IMR-90 (cell line): ENCODE measurements at regions not wholly inside any gene's neighbourhood (a gene's known extent, or its start where the extent isn't known, plus 50 kb on each side); places are given as distances from the start of the nearest gene placed in this dataset.

ENCODE experiments used
- ATAC-seq: fragments of 200-7000 bp; cut with Tn5 transposase; 2 replicates; pipeline ENCODE4 v1.9.1; 2020; ENCODE audit warnings: low read depth, mild to moderate bottlenecking, moderate library complexity
- BruUV-seq: library from RNA; stranded (reverse); fragments of 400-500 nt; replicated peaks from 2 replicates; lab custom pipeline; 2021; lab: Mats Ljungman, UMichigan
- CTCF ChIA-PET: fragments of 300-600 bp; formaldehyde crosslinking; extraction: SDS; loops from one replicate; lab custom pipeline; 2021; ENCODE audit warnings: antibody characterized with exemption; lab: Yijun Ruan, JAX
- POLR2A ChIA-PET: fragments of 300-600 bp; sonication (Branson Sonifier 250); formaldehyde crosslinking; loops from one replicate; lab custom pipeline; 2022; ENCODE audit warnings: antibody characterized with exemption; ENCODE audit not compliant: unreplicated experiment; lab: Charles Lee
- DNase-seq: peaks from one replicate; pipeline ENCODE4 v3.0.0; 2013
- H2AFZ ChIP-seq: replicated peaks from 2 replicates; pipeline ENCODE3; 2013; ENCODE audit warnings: low read length, mild to moderate bottlenecking; ENCODE audit not compliant: poor library complexity
- H2AK5ac ChIP-seq: 2 replicates; pipeline ENCODE4 v1.6.1; 2013; ENCODE audit warnings: low read depth, low read length, inconsistent platforms
- H2AK9ac ChIP-seq: replicated peaks from 2 replicates; pipeline ENCODE3; 2013; ENCODE audit warnings: mild to moderate bottlenecking, low read depth, low read length, moderate library complexity; ENCODE audit not compliant: poor library complexity
- H2BK120ac ChIP-seq: 2 replicates; pipeline ENCODE4 v1.6.1; 2013; ENCODE audit warnings: low read depth, low read length, inconsistent platforms
- H2BK15ac ChIP-seq: 3 replicates; pipeline ENCODE4 v1.6.1; 2013; ENCODE audit warnings: low read depth, low read length, inconsistent platforms
- H2BK20ac ChIP-seq: 2 replicates; pipeline ENCODE4 v1.6.1; 2013; ENCODE audit warnings: low read depth, mild to moderate bottlenecking, inconsistent platforms, low read length, moderate library complexity
- H2BK5ac ChIP-seq: 2 replicates; pipeline ENCODE4 v1.6.1; 2013; ENCODE audit warnings: mild to moderate bottlenecking, low read depth, low read length, inconsistent platforms; ENCODE audit not compliant: poor library complexity, severe bottlenecking
- H3K14ac ChIP-seq: replicated peaks from 2 replicates; pipeline ENCODE4 v1.6.1; 2013; ENCODE audit warnings: low read depth, low read length, inconsistent platforms
- H3K18ac ChIP-seq: 2 replicates; pipeline ENCODE4 v1.6.1; 2013; ENCODE audit warnings: low read depth, low read length, control low read depth
- H3K23ac ChIP-seq: 2 replicates; pipeline ENCODE4 v1.6.1; 2013; ENCODE audit warnings: low read depth, low read length, inconsistent platforms
- H3K27ac ChIP-seq: 2 replicates; pipeline ENCODE4 v1.5.1; 2013; ENCODE audit warnings: mild to moderate bottlenecking, control low read depth, low read length; ENCODE audit not compliant: insufficient read depth
- H3K27me3 ChIP-seq: 2 replicates; pipeline ENCODE4 v1.6.1; 2013; ENCODE audit warnings: low read length; ENCODE audit not compliant: control insufficient read depth, insufficient read depth
- H3K36me3 ChIP-seq: 2 replicates; pipeline ENCODE4 v1.6.1; 2013; ENCODE audit warnings: low read length, mixed read lengths; ENCODE audit not compliant: control insufficient read depth, insufficient read depth
- H3K4ac ChIP-seq: 2 replicates; pipeline ENCODE4 v1.6.1; 2013; ENCODE audit warnings: low read depth, low read length, inconsistent platforms
- H3K4me1 ChIP-seq: 2 replicates; pipeline ENCODE4 v1.6.1; 2013; ENCODE audit warnings: low read length, mixed read lengths; ENCODE audit not compliant: control insufficient read depth, insufficient read depth
- H3K4me2 ChIP-seq: 2 replicates; pipeline ENCODE4 v1.6.1; 2013; ENCODE audit warnings: low read depth, mild to moderate bottlenecking, control low read depth, low read length, moderate library complexity
- H3K4me3 ChIP-seq: 2 replicates; pipeline ENCODE4 v1.5.1; 2013; ENCODE audit warnings: low read depth, mild to moderate bottlenecking, control low read depth, low read length, moderate library complexity; ENCODE audit not compliant: insufficient read depth
- H3K56ac ChIP-seq: 2 replicates; pipeline ENCODE4 v1.6.1; 2013; ENCODE audit warnings: low read length, inconsistent platforms; ENCODE audit not compliant: insufficient read depth; ENCODE audit errors: extremely low read depth
- H3K79me1 ChIP-seq, 2 experiments: 2 replicates each; pipeline ENCODE4 v1.6.1; 2013; ENCODE audit warnings: low read length in 2 of 2, inconsistent platforms in 1 of 2, low read depth in 1 of 2
- H3K9ac ChIP-seq: 2 replicates; pipeline ENCODE4 v1.6.1; 2013; ENCODE audit warnings: low read depth, low read length, control low read depth
- H3K9me1 ChIP-seq: 2 replicates; pipeline ENCODE4 v1.6.1; 2013; ENCODE audit warnings: low read length, inconsistent platforms; ENCODE audit not compliant: insufficient read depth
- H3K9me3 ChIP-seq: 2 replicates; pipeline ENCODE4 v1.6.1; 2013; ENCODE audit warnings: low read length; ENCODE audit not compliant: control insufficient read depth, insufficient read depth
- H4K20me1 ChIP-seq: 2 replicates; pipeline ENCODE4 v1.6.1; 2013; ENCODE audit warnings: low read length, inconsistent platforms; ENCODE audit not compliant: insufficient read depth
- H4K5ac ChIP-seq: 2 replicates; pipeline ENCODE4 v1.6.1; 2013; ENCODE audit warnings: mild to moderate bottlenecking, low read depth, low read length, control low read depth
- H4K8ac ChIP-seq, 2 experiments: 2 replicates each; pipeline ENCODE4 v1.6.1; 2013; ENCODE audit warnings: low read depth in 2 of 2, low read length in 2 of 2, control low read depth in 1 of 2, inconsistent platforms in 1 of 2
- H4K91ac ChIP-seq: 2 replicates; pipeline ENCODE4 v1.6.1; 2013; ENCODE audit warnings: low read depth, low read length, inconsistent platforms; ENCODE audit not compliant: insufficient read depth
- BHLHE40 ChIP-seq: fragments of 150-350 bp; IDR thresholded peaks from 2 replicates; pipeline ENCODE4 v1.6.1; 2016; ENCODE audit warnings: mild to moderate bottlenecking, low read depth, low read length
- CEBPB ChIP-seq: IDR thresholded peaks from 2 replicates; pipeline ENCODE4 v1.6.1; 2012; ENCODE audit warnings: low read depth, low read length, improper control_type of control experiment
- CHD1 ChIP-seq: IDR thresholded peaks from 2 replicates; pipeline ENCODE4 v1.6.1; 2012; ENCODE audit warnings: low read depth, low read length, improper control_type of control experiment
- FOS ChIP-seq: fragments of 150-350 bp; IDR thresholded peaks from 2 replicates; pipeline ENCODE4 v1.6.1; 2016; ENCODE audit warnings: low read depth, low read length
- MAZ ChIP-seq: IDR thresholded peaks from 2 replicates; pipeline ENCODE4 v1.6.1; 2012; ENCODE audit warnings: low read depth, mild to moderate bottlenecking, low read length, improper control_type of control experiment, moderate library complexity, borderline replicate concordance
- NFE2L2 ChIP-seq: fragments of 150-350 bp; IDR thresholded peaks from 2 replicates; pipeline ENCODE4 v1.6.1; 2016; ENCODE audit warnings: low read depth, mild to moderate bottlenecking, low read length
- POLR2A ChIP-seq: IDR thresholded peaks from 2 replicates; pipeline ENCODE4 v1.6.1; 2012; ENCODE audit warnings: mild to moderate bottlenecking, low read depth, low read length
- RAD21 ChIP-seq: IDR thresholded peaks from 2 replicates; pipeline ENCODE4 v1.6.1; 2012; ENCODE audit warnings: low read length, improper control_type of control experiment
- RFX5 ChIP-seq: IDR thresholded peaks from 2 replicates; pipeline ENCODE4 v1.8.0; 2012; ENCODE audit warnings: low read depth, mild to moderate bottlenecking, low read length, moderate library complexity
- SMC3 ChIP-seq: fragments of 150-350 bp; IDR thresholded peaks from 2 replicates; pipeline ENCODE4 v1.6.1; 2016; ENCODE audit warnings: low read depth, mild to moderate bottlenecking, antibody characterized with exemption, low read length, moderate library complexity
- WGBS, 2 experiments: methylation state at CpG; one replicate each; pipeline versions ENCODE4 v1.1.5 to v1.1.7; 2013; ENCODE audit warnings: missing lambda C conversion rate in 2 of 2; ENCODE audit not compliant: insufficient read length in 1 of 2; ENCODE audit errors: extremely low coverage in 2 of 2; 5-methylcytosine and 5-hydroxymethylcytosine counted together
- dilution Hi-C: fragments of 300-500 bp; cut with HindIII; formaldehyde crosslinking; loops from one replicate; pipeline ENCODE4 v1.14.3; 2018; ENCODE audit warnings: low sequenced_read_pairs; ENCODE audit not compliant: unreplicated experiment
- in situ Hi-C: fragments of 300-500 bp; cut with MboI; formaldehyde crosslinking; loops from 3 replicates; pipeline ENCODE4 v1.14.3; 2019; ENCODE audit warnings: low sequenced_read_pairs, inconsistent platforms, mixed read lengths
- intact Hi-C: fragments of 100-400 bp; cut with micrococcal nuclease; formaldehyde crosslinking; loops from 2 replicates; pipeline ENCODE4 v1.10.0; 2022
- TF ChIP-seq, protein P1 (sequence below): fragments of 150-350 bp; IDR thresholded peaks from 2 replicates; pipeline ENCODE4 v1.6.1; 2017; ENCODE audit warnings: mild to moderate bottlenecking, antibody characterized with exemption, low read length, low read depth
- TF ChIP-seq, protein P2 (sequence below): fragments of 150-350 bp; IDR thresholded peaks from 2 replicates; pipeline ENCODE4 v1.6.1; 2016; ENCODE audit warnings: low read depth, mild to moderate bottlenecking, low read length, moderate library complexity, borderline replicate concordance
- TF ChIP-seq, protein P3 (sequence below): conservative IDR thresholded peaks from 2 replicates; pipeline ENCODE4 v1.5.1; 2012; ENCODE audit warnings: mild to moderate bottlenecking, low read depth, low read length, improper control_type of control experiment

DNA sequence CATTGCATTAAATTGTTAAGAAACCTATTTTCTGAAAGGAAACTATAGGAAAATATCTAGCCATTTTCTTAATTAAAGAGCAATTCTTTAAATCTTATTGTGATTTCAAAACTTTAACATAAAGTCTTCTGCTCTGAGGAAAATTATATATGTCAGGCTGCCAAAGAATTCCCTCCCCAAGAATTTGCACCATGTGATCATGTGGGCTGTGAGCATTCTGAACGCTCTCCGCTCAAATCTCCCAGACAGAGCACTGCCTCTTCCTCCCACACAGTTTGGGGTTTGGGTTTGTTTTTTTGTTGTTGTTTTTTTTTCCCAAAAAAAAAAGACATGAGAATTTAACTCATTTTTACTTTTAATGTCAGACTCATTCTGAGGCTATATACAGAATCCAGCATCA, 155.9 kb upstream of the PALMD start:
- no peak overlapping the region for H3K9ac ChIP-seq
- in situ Hi-C loops, result loop anchor here (25.0 kb wide), 1 partner anchor 603 kb away; no protein-coding TSS in a partner anchor
- no peak for ATAC-seq

More for the DNA sequence above, 155.9 kb upstream of the PALMD start:
- Histone ChIP-seq H3K79me1 (no peaks in the 10 kb centered on the region), H3K9me3 (no peaks in the 10 kb centered on the region), H3K4me3 (no peak overlapping the region), H3K9me1 (no peaks in the 10 kb centered on the region), H4K5ac (no peak overlapping the region), H3K14ac (no peak overlapping the region), H2AFZ (no peak overlapping the region), H3K4me1 (no peaks in the 10 kb centered on the region), H4K20me1 (no peaks in the 10 kb centered on the region), H4K91ac (no peak overlapping the region), H2AK9ac (no peak overlapping the region), H3K18ac (no peak overlapping the region), H3K4ac (no peak overlapping the region), H3K27me3 (no peaks in the 10 kb centered on the region), H2BK20ac (no peak overlapping the region), H2BK120ac (no peak overlapping the region), H2BK15ac (no peak overlapping the region), H2BK5ac (no peak overlapping the region), H3K23ac (no peak overlapping the region), H3K4me2 (no peak overlapping the region), H2AK5ac (no peak overlapping the region), H3K56ac (no peak overlapping the region), H3K27ac (no peak overlapping the region), H3K36me3 (no peaks in the 10 kb centered on the region), H4K8ac (no peak overlapping the region)
- no CpG with 5 or more reads among the region's 2 CpGs for WGBS, 2 experiments
- intact Hi-C loops (no loop called here), dilution Hi-C loops (no loop called here)
- CTCF ChIA-PET, result no interaction called here
- no peak for DNase-seq
- TF ChIP-seq RAD21 (no peak), BHLHE40 (no peak), MAZ (no peak), NFE2L2 (no peak), POLR2A (no peak), RFX5 (no peak), CHD1 (no peak), CEBPB (no peak), FOS (no peak), SMC3 (no peak)
- TF ChIP-seq, protein P1, sequence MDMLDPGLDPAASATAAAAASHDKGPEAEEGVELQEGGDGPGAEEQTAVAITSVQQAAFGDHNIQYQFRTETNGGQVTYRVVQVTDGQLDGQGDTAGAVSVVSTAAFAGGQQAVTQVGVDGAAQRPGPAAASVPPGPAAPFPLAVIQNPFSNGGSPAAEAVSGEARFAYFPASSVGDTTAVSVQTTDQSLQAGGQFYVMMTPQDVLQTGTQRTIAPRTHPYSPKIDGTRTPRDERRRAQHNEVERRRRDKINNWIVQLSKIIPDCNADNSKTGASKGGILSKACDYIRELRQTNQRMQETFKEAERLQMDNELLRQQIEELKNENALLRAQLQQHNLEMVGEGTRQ, result no peak
- TF ChIP-seq, protein P2, sequence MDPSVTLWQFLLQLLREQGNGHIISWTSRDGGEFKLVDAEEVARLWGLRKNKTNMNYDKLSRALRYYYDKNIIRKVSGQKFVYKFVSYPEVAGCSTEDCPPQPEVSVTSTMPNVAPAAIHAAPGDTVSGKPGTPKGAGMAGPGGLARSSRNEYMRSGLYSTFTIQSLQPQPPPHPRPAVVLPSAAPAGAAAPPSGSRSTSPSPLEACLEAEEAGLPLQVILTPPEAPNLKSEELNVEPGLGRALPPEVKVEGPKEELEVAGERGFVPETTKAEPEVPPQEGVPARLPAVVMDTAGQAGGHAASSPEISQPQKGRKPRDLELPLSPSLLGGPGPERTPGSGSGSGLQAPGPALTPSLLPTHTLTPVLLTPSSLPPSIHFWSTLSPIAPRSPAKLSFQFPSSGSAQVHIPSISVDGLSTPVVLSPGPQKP, result no peak
- TF ChIP-seq, protein P3, sequence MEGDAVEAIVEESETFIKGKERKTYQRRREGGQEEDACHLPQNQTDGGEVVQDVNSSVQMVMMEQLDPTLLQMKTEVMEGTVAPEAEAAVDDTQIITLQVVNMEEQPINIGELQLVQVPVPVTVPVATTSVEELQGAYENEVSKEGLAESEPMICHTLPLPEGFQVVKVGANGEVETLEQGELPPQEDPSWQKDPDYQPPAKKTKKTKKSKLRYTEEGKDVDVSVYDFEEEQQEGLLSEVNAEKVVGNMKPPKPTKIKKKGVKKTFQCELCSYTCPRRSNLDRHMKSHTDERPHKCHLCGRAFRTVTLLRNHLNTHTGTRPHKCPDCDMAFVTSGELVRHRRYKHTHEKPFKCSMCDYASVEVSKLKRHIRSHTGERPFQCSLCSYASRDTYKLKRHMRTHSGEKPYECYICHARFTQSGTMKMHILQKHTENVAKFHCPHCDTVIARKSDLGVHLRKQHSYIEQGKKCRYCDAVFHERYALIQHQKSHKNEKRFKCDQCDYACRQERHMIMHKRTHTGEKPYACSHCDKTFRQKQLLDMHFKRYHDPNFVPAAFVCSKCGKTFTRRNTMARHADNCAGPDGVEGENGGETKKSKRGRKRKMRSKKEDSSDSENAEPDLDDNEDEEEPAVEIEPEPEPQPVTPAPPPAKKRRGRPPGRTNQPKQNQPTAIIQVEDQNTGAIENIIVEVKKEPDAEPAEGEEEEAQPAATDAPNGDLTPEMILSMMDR, result no peak
- POLR2A ChIA-PET, result no interaction called here
- no TSS peak for BruUV-seq
